SK-N-SH (cell line): ENCODE measurements at regions not wholly inside any gene's neighbourhood (a gene's known extent, or its start where the extent isn't known, plus 50 kb on each side); places are given as distances from the start of the nearest gene placed in this dataset.

Source experiments
- ZBTB33 ChIP-seq: IDR thresholded peaks from 2 replicates; pipeline ENCODE4 v1.4.0; 2012; ENCODE audit warnings: low read depth, borderline replicate concordance
- TF ChIP-seq, protein P1 (sequence below): IDR thresholded peaks from 2 replicates; pipeline ENCODE4 v1.6.1; 2012; ENCODE audit warnings: mild to moderate bottlenecking, low read depth, low read length, moderate library complexity

DNA sequence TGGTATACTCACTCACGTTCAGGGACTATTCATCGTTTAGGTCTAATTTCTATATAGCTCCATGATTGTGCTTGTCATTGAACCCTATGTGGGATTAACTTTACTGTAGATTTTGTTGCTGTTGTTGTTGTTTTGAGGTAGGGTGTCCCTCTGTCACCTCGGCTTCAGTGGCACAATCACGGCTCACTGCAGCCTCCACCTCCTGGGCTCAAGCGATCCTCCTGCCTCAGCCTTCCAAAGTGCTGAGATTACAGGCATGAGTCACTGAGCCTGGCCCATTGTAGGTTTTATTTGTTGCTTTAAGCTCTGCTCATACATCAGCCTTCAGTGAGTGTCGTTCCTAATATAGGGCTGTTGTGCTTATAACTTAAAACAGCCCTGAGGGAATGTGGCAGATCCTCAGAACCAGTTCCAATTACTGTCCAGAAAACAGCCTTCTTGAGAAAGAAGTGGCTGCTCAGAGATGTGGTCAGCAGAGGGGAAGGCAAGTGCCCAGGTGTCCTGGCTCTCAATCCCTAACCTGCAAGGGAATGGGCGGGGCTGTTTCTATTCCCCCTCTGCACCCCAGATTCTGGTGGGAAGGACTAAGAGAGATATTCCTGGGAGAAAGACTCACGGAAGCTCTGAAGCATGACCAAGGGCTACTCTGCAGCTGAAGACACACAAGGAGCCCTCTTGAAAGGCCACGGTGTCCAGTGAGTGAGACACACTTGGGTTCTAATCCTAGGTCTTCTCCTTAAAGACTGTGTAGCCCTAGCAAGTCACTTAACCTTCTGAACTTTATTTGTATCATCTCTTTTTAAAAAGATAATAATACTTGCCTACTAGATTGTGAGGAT is 79.6 kb upstream of the LCLAT1 start:
- no peak for TF ChIP-seq ZBTB33
- TF ChIP-seq, protein P1, sequence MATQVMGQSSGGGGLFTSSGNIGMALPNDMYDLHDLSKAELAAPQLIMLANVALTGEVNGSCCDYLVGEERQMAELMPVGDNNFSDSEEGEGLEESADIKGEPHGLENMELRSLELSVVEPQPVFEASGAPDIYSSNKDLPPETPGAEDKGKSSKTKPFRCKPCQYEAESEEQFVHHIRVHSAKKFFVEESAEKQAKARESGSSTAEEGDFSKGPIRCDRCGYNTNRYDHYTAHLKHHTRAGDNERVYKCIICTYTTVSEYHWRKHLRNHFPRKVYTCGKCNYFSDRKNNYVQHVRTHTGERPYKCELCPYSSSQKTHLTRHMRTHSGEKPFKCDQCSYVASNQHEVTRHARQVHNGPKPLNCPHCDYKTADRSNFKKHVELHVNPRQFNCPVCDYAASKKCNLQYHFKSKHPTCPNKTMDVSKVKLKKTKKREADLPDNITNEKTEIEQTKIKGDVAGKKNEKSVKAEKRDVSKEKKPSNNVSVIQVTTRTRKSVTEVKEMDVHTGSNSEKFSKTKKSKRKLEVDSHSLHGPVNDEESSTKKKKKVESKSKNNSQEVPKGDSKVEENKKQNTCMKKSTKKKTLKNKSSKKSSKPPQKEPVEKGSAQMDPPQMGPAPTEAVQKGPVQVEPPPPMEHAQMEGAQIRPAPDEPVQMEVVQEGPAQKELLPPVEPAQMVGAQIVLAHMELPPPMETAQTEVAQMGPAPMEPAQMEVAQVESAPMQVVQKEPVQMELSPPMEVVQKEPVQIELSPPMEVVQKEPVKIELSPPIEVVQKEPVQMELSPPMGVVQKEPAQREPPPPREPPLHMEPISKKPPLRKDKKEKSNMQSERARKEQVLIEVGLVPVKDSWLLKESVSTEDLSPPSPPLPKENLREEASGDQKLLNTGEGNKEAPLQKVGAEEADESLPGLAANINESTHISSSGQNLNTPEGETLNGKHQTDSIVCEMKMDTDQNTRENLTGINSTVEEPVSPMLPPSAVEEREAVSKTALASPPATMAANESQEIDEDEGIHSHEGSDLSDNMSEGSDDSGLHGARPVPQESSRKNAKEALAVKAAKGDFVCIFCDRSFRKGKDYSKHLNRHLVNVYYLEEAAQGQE = no peak
